ENCODE measurements at regions not wholly inside any gene's neighbourhood (a gene's known extent, or its start where the extent isn't known, plus 50 kb on each side); places are given as distances from the start of the nearest gene placed in this dataset.

- TF ChIP-seq CTCF (conservative IDR thresholded peaks at IDR 0.05 in 1 of 2, IDR thresholded peaks at IDR 0.05 in 1 of 2; ENCODE audit: extremely low read depth in 1 of 2, insufficient read depth in 1 of 2, low read depth in 1 of 2, low read length in 2 of 2), result no peak
- TF ChIP-seq EZH2 (IDR thresholded peaks at IDR 0.05; ENCODE audit: borderline replicate concordance, low read length), result no peak
Measured at GRCh38 chr11:91755526-91755925, 469.1 kb upstream of the FAT3 start.
